ENCODE measurements at regions not wholly inside any gene's neighbourhood (a gene's known extent, or its start where the extent isn't known, plus 50 kb on each side); places are given as distances from the start of the nearest gene placed in this dataset.
A peak's percentile ranks its signal among the peaks of the same experiment; 100 is the strongest.

DNA sequence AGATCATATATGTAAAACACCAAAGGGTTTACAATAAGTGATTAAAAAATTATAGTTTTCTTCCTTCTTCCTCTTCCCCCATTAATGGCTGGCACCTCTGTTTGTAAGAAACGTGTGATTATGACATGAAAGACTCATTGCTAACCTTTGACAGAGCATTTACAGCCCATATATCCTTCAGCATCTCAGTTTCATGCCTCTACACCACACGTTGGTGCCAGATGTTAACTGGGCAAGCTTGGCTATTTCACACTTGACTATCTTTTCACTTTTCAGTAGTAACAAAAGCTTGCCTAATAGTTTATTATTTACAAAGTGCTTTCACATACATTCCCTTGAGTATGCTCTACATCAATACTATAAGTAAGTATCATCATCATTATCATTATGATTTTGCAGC, 65.3 kb upstream of the C1QTNF7 start:
- H3K27me3 ChIP-seq (ENCODE audit: low read depth): no peaks in the 10 kb centered on the region
- TF ChIP-seq, protein P1, sequence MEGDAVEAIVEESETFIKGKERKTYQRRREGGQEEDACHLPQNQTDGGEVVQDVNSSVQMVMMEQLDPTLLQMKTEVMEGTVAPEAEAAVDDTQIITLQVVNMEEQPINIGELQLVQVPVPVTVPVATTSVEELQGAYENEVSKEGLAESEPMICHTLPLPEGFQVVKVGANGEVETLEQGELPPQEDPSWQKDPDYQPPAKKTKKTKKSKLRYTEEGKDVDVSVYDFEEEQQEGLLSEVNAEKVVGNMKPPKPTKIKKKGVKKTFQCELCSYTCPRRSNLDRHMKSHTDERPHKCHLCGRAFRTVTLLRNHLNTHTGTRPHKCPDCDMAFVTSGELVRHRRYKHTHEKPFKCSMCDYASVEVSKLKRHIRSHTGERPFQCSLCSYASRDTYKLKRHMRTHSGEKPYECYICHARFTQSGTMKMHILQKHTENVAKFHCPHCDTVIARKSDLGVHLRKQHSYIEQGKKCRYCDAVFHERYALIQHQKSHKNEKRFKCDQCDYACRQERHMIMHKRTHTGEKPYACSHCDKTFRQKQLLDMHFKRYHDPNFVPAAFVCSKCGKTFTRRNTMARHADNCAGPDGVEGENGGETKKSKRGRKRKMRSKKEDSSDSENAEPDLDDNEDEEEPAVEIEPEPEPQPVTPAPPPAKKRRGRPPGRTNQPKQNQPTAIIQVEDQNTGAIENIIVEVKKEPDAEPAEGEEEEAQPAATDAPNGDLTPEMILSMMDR (IDR thresholded peaks at IDR 0.05; ENCODE audit: borderline replicate concordance): no peak
- no peaks in the 10 kb centered on the region for H3K4me1 ChIP-seq
- intact Hi-C loops (cut with micrococcal nuclease): no loop called here
- no peak overlapping the region for H3K27ac ChIP-seq (replicated peaks)
- no peaks in the 10 kb centered on the region for H3K9me3 ChIP-seq (replicated peaks)
- H3K4me3 ChIP-seq: no peak overlapping the region
- no peaks in the 10 kb centered on the region for H3K36me3 ChIP-seq
- DNase-seq: no peak

DNA sequence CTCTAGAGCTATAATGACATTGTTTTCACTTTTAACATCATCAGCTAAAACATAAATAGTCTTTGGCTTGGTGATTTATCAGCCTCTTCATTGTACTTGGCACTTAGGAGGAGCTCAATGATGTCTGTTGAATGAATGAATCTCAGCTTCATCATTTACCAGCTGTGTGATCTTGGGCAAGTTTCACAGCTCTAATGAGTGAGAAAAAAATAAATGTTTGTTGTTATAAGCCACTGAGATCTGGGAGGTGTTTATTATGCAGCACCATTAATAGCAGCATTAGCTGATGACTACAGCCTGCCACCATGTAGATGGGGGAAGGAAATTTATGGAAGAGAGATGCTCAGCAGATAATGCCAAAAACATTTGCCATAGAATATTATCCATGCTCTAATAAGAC, 63.6 kb upstream of the C1QTNF7 start:
- Histone ChIP-seq H3K4me1 (no peaks in the 10 kb centered on the region), H3K9me3 (replicated peaks) (no peaks in the 10 kb centered on the region), H3K27ac (replicated peaks) (no peak overlapping the region), H3K36me3 (no peaks in the 10 kb centered on the region), H3K27me3 (ENCODE audit: low read depth) (no peaks in the 10 kb centered on the region), H3K4me3 (no peak overlapping the region)
- intact Hi-C loops (cut with micrococcal nuclease): no loop called here
- DNase-seq: no peak
- TF ChIP-seq, protein P1 (IDR thresholded peaks at IDR 0.05; ENCODE audit: borderline replicate concordance): no peak

DNA sequence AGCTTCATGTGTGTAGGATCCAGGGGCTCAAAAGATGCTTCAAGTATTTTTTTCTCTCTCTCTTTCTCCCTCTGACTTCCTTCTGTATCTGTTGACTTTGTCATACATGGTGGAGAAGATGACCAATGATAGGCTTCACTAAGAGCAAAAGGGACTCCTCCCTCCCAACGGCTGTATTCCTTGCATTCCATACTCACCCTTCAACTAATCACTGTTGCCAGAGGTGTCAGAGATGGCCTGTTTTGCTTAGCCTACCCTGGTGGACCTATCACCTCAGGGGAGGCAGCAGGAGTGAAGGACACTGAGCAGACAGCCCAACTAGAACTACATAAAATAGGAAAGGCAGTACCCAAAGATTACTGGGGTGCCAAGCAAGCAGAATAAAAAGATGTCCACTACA, 62.2 kb upstream of the C1QTNF7 start:
- TF ChIP-seq, protein P1 (IDR thresholded peaks at IDR 0.05; ENCODE audit: borderline replicate concordance): no peak
- Histone ChIP-seq H3K27me3 (ENCODE audit: low read depth) (no peaks in the 10 kb centered on the region), H3K36me3 (no peaks in the 10 kb centered on the region), H3K9me3 (replicated peaks) (no peaks in the 10 kb centered on the region), H3K4me1 (no peaks in the 10 kb centered on the region), H3K27ac (replicated peaks) (no peak overlapping the region), H3K4me3 (no peak overlapping the region)
- DNase-seq: no peak
- intact Hi-C loops (cut with micrococcal nuclease): no loop called here

DNA sequence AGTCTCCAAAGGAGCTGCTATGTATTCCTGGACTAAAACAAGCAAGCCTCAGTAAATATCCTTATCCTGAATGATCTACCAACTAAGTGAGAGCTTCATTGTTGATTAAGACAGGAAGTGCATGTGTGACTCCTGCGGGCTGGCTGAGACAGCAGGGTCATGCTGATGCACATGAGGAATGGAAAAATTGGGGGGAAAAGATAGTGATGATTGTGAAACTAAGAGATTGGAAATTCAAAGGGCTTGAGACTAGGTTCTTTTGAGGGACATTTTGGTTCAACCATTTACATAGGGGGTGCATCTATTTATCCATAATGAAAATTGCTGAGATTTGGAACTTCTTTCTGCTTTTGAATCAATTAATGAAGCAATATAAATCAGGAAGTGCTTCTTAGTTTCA, 61.1 kb upstream of the C1QTNF7 start:
- H3K27ac ChIP-seq (replicated peaks): peak overlapping the region; percentile 11
- H3K4me1 ChIP-seq: no peaks in the 10 kb centered on the region
- no peaks in the 10 kb centered on the region for H3K36me3 ChIP-seq
- H3K9me3 ChIP-seq (replicated peaks): no peaks in the 10 kb centered on the region
- intact Hi-C loops (cut with micrococcal nuclease): no loop called here
- H3K4me3 ChIP-seq: no peak overlapping the region
- H3K27me3 ChIP-seq (ENCODE audit: low read depth): no peaks in the 10 kb centered on the region
- TF ChIP-seq, protein P1 (IDR thresholded peaks at IDR 0.05; ENCODE audit: borderline replicate concordance): no peak
- no peak for DNase-seq

DNA sequence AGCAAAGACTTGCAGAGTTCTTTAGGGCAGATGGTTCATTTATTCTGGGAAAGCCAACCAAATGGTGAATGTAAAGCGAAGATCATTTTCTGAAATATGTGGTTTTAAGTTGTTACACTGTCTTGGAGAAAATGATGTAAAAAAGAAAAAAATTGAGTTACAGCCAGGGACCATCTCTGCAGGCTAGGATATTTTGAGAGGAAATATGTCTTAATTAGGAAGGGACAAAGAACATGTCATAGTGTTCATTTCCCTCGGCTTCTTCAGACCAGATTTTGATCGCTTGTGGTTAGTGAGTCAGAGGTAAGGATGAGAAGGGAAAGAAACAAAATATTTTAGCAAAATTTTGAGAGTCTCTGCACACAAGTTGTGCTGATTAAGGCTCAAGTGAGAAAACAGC, 59.0 kb upstream of the C1QTNF7 start:
- Histone ChIP-seq H3K9me3 (replicated peaks) (no peaks in the 10 kb centered on the region), H3K27ac (replicated peaks) (no peak overlapping the region), H3K27me3 (ENCODE audit: low read depth) (no peaks in the 10 kb centered on the region), H3K4me1 (peaks cover 4% of the 10 kb centered on the region), H3K4me3 (no peak overlapping the region), H3K36me3 (no peaks in the 10 kb centered on the region)
- DNase-seq: no peak
- TF ChIP-seq, protein P1 (IDR thresholded peaks at IDR 0.05; ENCODE audit: borderline replicate concordance): no peak
- intact Hi-C loops (cut with micrococcal nuclease): no loop called here

DNA sequence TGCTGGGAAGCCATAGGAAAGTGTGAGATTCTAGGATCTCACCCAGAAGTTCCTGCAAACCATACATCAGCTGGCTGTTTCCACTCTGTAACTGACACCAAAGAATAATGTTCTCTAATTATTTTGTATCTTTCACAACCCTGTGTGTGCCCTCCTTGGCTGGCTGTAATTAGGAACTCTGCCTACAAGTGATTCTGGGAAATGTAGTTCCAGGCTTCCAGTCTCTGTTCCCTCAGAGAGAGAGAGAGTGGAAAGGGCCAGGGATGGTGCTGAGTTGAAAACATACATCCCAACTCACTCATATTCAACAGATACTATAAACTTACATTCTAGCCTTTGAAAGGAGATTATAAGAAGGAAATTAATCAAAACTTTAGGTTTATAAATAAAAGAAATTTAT, 57.5 kb upstream of the C1QTNF7 start:
- H3K9me3 ChIP-seq (replicated peaks): no peaks in the 10 kb centered on the region
- H3K4me1 ChIP-seq: peaks cover 6% of the 10 kb centered on the region
- TF ChIP-seq, protein P1 (IDR thresholded peaks at IDR 0.05; ENCODE audit: borderline replicate concordance): no peak
- intact Hi-C loops (cut with micrococcal nuclease): no loop called here
- no peak for DNase-seq
- H3K4me3 ChIP-seq: no peak overlapping the region
- H3K27ac ChIP-seq (replicated peaks): no peak overlapping the region
- no peaks in the 10 kb centered on the region for H3K27me3 ChIP-seq (ENCODE audit: low read depth)
- no peaks in the 10 kb centered on the region for H3K36me3 ChIP-seq

Measured in left ventricle myocardium inferior (tissue), 1 donor.